ENCODE measurements at regions not wholly inside any gene's neighbourhood (a gene's known extent, or its start where the extent isn't known, plus 50 kb on each side); places are given as distances from the start of the nearest gene placed in this dataset.

- TF ChIP-seq, protein P1, sequence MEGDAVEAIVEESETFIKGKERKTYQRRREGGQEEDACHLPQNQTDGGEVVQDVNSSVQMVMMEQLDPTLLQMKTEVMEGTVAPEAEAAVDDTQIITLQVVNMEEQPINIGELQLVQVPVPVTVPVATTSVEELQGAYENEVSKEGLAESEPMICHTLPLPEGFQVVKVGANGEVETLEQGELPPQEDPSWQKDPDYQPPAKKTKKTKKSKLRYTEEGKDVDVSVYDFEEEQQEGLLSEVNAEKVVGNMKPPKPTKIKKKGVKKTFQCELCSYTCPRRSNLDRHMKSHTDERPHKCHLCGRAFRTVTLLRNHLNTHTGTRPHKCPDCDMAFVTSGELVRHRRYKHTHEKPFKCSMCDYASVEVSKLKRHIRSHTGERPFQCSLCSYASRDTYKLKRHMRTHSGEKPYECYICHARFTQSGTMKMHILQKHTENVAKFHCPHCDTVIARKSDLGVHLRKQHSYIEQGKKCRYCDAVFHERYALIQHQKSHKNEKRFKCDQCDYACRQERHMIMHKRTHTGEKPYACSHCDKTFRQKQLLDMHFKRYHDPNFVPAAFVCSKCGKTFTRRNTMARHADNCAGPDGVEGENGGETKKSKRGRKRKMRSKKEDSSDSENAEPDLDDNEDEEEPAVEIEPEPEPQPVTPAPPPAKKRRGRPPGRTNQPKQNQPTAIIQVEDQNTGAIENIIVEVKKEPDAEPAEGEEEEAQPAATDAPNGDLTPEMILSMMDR (IDR thresholded peaks at IDR 0.05; ENCODE audit: insufficient read depth, low read length, poor library complexity, severe bottlenecking) = no peak
- no peak for TF ChIP-seq EZH2phosphoT487 (conservative IDR thresholded peaks at IDR 0.05; ENCODE audit: low read length)
Measured at GRCh38 chr6:128696691-128697689, 176.6 kb upstream of the PTPRK start.
